CD4-positive, alpha-beta T cell treated with Interleukin-6 at 100 ng/mL for 8 hours (primary cell): ENCODE measurements at regions not wholly inside any gene's neighbourhood (a gene's known extent, or its start where the extent isn't known, plus 50 kb on each side); places are given as distances from the start of the nearest gene placed in this dataset.
"Not testable (repeated sequence)": the region's sequence is repeated elsewhere in the genome, so short reads cannot be mapped to it uniquely, and the experiment has no call there.

Experiments used
- DNase-seq: peaks from one replicate; pipeline ENCODE4 v3.0.0-alpha.2; 2020; ENCODE audit warnings: mixed read lengths, low spot score

DNA sequence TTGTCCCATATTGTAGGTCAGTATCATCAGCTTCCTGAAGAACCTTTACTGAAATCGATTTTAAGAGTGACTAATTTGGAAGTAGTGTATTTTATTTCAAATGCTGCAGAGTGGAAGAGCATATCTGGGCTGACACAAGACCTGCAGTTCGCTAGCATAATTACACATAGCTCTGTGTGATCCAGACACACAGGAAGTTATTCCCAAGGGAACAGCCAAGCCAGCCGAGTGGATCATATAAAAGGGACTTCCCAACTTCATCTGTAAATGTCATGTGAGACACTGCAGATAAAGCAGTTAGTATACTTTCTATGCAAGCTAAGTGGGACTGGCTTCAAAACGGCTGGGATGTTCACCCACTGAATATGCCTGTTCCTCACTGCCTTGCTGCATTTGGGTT lies 760.4 kb downstream of the SLITRK1 start:
- no peak for DNase-seq

DNA sequence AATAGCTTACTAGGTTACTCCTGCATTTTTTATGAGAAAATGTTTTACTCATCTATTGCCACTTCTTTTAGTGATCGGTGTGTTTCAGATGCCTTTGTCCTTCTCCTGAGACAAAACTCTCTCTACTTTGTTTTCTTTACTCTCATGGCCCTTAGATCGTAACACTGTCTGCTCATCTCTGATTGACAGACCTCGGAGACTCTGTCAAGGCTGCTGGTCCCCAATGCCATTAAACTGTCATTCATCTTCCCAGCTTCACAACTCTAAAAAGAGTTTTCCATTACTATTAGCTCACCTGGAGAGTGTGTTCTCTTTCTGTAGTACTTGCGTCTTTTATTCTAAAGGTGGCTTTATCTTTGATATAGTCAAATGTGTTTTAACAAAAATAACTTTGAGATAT lies 765.2 kb downstream of the SLITRK1 start:
- no peak for DNase-seq

DNA sequence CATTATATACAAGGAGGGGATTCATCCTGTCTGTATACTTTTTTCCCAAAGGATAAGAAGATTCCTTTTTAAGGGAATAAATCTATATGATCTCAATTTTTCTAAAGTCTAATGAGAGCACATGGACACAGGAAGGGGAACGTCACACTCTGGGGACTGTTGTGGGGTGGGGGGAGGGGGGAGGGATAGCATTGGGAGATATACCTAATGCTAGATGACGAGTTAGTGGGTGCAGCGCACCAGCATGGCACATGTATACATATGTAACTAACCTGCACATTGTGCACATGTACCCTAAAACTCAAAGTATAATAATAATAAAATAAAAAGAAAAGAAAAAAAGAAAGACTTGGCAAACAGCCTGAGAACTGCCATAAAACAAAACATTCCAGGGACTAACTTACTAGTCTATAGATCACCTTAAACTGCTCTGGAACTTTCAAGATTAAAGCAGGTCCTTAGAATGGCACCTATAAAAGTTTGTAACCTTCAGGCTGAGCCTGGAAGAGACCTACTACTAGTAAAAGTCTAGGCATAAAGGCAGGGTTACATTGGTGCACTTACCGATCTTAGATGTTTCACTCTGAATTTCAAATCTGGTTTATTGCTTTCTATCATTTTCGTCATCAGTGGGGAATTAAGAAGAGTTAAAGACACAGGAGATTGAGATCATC lies 780.6 kb downstream of the SLITRK1 start:
- DNase-seq: not testable (repeated sequence)

DNA sequence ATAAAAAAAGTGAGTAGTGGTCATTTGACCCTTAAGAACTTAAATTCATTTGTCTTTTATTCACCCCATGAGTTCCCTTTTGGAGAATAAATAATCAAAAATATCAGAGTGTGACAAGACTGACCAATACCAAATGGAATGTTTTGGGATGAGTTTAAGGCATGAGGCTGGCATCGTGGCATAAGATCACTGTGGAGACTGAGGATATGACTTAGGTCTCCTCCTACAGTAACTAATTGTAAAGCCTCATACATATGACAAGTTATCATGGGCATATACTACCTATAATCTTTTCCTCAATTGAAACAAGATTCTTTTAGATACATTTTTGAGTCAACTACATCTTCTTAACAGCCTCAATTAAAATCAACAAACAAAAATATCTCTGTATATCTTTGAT lies 782.0 kb downstream of the SLITRK1 start:
- no peak for DNase-seq

DNA sequence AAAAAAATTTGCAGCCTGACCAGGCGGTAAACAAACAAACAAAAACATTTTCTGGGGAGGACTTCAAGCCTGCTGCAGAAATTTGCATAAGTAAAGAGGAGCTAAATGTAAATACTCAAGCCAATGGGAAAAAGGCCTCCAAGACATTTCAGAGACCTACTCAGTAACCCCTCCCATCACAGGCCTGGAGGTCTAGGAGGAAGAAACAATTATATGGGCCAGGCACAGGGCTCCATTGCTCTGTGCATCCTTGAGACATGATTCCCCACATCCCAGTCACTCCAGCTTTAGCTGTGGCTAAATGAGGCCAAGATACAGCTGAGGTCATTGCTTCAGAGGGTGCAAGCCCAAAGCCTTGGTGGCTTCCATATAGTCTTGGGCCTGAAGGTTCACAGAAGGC lies 793.4 kb downstream of the SLITRK1 start:
- no peak for DNase-seq

DNA sequence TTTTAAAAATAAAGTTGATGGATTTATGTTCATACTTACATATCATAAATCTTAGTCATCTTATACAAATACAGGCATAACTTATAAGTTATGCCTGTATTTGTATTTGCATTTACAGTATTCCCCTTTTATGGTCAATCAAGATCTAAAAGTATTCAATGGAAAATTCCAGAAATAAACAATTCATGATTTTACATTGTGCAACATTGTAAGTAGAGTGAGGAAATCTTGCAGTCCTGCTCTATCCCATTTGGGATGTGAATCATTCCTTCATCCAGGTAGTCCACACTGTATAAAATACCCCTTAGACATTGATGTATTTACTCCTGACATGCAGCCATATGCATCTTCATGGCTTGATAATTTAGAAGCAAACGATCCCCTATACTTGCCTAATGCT lies 795.3 kb downstream of the SLITRK1 start:
- DNase-seq: no peak

DNA sequence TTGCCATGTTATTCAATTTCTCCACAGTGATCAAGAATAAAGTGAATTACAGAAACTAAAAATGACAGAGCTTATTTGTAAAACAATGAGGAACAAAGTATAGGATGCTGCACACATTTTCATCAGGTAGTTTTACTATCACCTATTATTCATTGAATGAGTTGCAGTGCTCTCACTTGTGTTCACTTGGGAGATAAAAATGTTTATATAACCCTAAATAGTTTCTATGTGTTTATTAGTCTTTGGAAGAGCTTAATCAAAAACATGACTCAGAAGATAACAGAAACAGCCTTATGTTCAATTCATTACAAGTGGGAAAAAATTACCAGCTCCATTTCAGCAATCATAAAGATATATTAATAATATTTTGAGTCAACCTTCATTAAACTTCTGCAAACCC lies 796.2 kb downstream of the SLITRK1 start:
- no peak for DNase-seq

DNA sequence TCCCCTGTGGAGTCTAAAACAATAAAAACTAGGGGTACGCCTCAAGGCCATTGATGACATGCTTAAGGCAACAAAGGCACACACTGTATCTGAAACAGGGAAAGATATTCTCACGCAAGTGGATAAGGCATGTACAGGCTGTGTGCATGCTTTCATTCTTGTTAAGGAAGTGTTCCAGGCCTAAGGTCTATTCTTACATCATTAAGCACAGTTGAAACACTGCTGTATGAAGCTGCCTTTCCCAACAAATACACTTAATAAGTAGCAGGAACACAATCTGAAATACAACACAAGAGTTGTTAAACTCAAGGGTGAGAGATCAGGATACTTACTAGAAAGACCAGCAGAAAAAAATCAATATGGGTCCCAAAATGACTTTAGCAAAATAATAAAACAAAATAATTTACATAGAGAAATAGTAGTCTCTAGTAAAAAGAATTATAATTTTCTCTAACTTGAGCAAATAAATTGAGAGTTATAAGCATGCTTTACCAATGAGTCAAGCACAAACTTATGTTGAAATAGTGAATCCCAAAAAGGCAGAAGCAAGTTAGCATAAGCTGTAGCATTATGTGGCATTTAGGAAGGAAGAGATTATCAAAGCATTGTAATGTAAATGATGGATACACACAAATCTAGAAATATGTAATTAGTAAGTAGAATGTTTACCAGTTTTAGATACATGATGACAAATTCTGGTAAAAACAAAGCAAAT lies 796.9 kb downstream of the SLITRK1 start:
- no peak for DNase-seq

DNA sequence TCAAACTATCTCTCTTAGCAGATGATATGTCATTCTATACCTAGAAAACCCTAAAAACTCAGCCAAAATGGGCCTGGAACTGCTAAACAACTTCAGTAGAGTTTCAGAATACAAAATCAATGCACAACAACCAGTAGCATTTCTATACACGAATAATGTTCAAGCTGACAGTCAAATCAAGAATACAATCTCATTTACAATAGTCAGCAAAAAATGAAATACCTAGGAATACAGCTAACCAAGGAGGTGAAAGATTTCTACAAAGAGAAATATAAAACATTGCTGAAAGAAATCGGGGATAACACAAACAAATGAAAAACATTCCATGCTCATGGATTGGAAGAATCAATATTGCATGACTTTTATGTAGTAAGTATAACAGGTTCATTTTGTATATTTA lies 804.8 kb downstream of the SLITRK1 start:
- no peak for DNase-seq

DNA sequence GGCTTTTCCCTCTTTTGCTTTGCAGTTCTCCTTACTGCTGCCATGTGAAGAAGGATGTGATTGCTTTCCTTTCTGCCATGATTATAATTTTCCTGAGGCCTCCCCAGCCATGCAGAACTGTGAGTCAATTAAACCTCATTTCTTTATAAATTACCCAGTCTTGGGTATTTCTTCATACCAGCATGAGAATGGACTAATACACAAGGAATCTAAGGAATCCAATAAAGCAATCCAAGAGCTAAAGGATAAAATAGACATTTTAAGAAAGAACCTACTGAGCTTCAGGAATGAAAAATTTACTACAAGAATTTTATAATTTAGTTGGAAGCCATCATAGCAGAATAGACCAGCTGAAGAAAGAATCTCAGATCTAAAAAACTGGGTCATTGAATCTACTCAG lies 808.3 kb downstream of the SLITRK1 start:
- DNase-seq: not testable (repeated sequence)

DNA sequence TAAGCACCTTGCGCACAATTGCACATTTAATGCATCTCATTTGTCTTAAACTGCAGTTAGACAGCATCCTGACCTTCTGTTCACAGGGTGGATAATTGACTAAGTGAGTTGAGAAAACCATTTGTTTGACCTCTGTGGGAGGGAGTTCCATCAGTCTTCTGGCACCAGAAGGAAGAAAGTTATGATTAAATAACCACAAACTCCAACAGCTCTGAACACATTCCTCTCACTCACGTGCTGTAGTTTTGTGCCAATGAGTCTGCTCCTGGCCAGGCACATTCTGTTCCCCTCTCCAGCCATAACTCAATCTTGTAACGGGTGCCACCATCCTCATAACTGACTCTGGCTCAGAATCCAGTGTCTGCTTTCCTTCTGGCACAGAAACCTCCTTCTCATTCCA lies 817.2 kb downstream of the SLITRK1 start:
- no peak for DNase-seq

DNA sequence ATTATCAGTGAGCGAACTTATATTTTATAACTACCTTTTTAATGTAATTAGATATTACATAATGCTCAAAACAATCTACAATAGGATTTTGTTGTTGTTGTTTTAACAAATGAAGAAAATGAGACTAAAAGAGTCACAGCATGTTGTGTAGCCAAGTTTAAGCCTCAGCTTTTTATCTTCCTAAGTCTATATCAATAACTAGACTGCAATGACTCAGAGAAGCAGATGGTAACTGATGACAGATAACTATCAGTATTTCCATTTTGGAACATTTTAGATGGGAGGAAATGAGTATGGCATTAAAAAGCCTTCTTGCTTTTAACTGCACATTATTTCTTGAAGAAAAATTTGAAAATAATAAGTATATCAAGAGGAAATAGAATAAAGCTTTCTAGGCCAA lies 825.2 kb downstream of the SLITRK1 start:
- no peak for DNase-seq

DNA sequence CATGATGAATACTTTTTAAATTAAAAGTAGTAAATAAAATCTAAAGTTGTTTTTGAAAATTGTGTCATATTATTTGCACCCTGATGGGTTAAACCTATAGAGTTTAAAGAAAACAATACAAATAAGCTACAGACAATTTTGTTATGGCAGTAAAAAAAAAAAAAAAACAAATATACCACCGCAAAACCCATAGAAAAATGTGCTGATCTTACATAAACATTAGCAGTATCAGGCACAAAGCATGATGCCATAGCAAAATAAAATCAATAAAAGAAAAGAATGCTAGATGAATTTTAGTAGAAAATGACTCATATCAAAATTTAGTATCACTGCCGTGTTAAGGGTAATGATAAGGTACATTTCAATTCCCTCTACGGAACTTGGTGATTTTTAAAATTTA lies 826.0 kb downstream of the SLITRK1 start:
- no peak for DNase-seq

DNA sequence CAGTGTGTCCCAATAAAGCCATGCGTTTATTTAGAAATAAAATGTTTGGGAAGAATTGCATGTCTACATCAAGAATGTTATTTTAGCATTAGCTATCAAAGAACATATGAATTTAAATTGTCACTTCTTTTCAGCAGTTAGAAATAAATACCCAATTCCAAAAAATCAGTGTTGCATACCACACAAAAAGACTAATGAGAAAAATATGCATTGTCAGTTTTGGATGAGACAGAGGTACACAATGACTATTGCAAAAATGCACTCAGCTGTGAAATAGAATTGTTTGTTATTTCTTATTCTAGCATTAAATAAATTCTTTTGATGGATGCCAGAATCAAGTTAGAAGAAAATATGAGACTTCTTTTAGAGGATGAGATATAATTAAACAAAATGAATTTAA lies 833.9 kb downstream of the SLITRK1 start:
- no peak for DNase-seq

DNA sequence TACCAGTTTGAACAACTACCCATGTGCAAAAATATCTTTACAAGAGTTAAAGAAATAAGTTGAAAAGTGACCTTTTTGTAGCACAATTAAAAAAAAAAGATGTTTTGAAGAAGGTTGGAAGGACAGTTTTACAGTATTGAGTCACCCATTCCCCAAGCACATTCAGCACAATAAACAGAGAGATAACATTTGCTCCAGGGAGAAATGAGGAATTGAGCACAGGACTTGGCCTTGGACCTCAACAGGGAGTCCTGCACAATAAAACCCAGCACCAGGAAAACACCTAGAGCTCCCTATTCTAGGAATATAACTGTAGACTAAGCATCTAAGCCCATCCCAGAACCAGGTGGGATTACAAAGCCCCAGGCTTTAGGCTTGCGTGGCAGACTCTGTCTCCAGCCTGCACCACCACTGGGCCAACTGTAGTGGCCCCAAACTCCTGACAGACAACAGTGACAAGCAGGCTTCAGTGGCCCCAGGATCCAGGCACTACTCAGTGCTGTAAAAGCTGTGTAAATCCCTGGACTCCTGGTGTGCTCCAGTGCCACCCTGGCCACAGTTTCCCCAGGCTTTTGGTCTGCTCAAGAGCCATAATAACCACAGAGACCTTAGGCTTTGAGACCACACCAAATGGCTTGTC lies 857.2 kb downstream of the SLITRK1 start:
- DNase-seq: no peak

DNA sequence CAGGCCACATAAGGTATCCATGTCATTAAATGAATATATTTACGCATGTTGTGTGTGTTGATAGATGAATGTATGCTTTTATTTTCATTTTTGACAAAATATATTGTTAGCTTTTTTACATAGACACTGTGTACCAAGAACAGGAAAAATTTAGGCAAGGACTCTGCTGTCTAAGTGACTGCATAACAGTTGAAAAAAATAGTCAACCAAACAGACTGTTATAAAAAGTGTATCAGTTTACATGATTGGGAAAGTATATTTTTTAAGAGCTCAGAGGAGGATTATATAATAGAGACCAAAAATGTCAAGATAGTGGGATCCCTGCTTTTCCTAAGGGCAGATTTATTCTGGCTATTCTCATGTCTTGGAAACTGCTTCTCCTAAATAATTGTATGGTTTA lies 858.0 kb downstream of the SLITRK1 start:
- no peak for DNase-seq

DNA sequence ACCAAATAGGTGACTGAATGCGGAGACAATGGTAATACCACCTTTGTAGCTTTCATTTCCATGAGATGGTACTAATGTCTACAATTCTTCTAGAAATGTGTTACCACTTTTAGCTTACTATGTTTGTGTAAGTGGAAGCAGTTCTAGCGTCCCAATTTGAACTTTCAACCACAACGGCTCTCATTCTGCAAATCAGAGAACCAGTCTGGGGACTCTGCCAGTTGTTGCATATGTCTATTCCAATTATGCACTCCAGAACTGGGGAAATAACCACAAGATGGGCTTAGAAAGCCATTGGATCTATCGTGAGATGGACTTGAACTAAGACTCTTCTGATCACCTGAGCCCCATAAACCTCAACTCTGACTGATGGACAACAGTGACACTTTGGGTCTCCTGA lies 862.3 kb downstream of the SLITRK1 start:
- DNase-seq: no peak

DNA sequence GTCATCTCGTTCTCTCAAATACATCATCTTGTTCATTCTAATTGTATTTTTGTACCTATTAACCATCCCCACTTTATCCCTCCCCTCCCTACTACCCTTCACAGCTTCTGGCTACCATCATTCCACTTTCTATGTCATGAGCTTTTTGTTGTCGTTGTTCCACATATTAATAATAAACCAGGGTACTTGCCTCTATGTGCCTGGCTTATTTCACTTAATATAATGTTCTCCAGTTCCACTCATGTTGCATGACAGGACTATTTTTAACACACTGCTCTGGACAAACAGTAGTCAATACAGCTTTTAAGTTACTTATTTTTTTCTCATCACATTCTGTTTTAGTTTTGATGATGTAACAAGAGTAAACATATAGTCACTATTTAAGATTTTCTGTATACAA lies 872.3 kb downstream of the SLITRK1 start:
- DNase-seq: no peak

DNA sequence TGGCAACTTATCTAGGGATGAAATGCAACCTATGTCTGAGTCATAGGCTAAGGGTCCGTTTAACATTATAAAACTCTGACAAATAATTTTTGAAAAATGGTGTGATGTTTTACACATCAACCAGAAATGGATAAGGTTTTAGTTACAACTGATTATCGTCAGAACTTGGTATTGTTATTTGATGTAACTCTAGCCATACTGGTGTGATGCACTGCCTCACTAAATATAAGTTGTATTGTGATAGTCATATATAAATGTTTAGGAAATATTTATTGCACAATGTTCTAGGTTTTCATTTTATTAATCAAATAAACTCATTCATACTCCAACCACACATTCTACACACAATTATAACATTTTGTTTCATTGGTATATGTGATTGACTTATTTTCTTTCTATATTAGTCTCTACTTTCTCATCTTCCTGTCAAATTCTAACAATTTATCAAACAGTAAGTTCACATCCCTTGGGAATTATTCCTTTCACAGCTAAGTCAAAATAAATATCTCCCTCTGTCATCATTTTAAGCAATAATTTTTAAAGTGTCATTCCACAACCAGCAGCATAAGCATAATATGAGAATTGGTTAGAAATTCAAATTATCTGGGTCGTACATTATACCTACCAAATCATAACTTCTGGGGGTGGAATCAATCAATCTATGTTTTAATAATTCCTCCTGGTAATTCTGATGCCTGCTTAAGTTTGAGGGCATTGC lies 873.9 kb downstream of the SLITRK1 start:
- no peak for DNase-seq

DNA sequence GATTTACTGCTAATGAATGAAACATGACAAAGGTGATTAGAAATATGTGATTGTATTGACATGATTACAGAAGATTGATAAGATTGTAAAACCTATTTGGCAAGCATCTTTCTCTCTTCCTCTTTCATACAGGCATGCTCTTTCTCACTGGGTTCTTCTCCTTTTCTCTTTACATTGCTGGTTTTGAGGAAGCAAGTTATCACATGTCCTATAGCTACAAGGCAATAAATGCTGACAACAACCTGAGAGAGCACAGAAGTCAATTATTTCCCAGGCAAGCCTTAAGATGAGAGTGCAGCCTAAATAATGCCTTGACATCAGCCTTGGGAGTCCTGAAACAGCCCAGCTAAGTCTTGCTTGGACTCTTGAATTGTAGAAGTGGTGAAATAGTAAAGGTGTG lies 875.0 kb downstream of the SLITRK1 start:
- DNase-seq: no peak

DNA sequence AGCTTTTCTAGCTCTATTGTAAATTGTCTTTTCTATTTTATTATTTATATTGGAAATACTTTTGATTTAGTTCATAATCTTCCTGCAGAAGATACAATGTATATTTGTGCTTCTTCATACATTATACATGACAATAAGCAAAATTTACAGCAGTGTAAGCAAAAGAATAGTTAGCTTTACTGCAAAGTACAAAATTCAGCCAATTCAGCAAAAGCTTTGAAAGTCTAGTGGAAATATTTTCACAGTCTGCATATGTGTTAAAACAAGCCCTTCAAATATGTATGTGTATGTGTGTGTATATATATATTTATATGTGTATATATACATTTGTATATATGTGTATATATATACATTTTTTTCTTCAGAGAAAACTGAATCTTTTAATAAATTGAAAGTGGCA lies 879.1 kb downstream of the SLITRK1 start:
- no peak for DNase-seq

DNA sequence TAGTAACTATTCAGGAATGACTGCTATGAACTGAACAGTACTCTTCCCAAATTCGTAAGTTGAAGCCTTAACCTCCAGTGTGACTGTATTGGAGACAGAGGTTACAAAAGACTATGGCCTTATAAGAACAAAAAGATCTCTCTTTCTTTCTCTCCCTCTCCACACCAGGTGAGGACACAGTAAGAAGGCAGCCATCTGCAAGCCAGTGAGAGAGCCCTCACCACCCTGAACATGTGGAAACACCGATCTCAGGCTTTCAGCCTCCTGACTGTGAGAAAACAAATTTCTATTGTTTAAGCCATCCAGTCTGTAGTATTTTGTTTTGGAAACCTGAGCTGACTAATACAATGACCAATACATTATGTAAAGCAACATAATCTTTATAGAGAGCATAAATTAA lies 888.9 kb downstream of the SLITRK1 start:
- no peak for DNase-seq

DNA sequence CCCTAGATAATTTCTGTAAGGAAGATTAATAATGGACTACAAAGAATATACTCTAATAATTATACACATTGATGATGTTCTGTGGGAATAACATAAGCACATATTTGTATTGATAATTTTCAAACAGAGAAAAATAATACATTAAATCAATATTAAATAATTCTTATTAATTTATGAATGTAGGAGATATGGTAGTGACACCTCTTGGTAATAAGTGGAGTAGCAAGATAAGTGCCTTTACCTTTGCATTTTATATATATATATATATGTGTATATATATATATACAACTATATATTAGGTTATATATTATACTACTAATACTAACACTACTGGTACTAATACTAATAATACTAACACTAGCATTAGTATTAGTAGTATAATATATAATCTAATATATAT lies 905.8 kb downstream of the SLITRK1 start:
- no peak for DNase-seq
